HEK293 (cell line): ENCODE measurements at regions not wholly inside any gene's neighbourhood (a gene's known extent, or its start where the extent isn't known, plus 50 kb on each side); places are given as distances from the start of the nearest gene placed in this dataset.

Source experiments
- CTCF ChIP-seq: fragments of 450-650 bp; formaldehyde crosslinking; IDR thresholded peaks from 2 replicates; pipeline ENCODE4 v1.5.1; 2016; ENCODE audit warnings: missing biosample characterization, missing genetic modification characterization
- KLF16 ChIP-seq: fragments of 450-650 bp; formaldehyde crosslinking; IDR thresholded peaks from 2 replicates; pipeline ENCODE4 v1.5.1; 2017; ENCODE audit warnings: missing biosample characterization, missing genetic modification characterization
- REST ChIP-seq: fragments of 450-650 bp; formaldehyde crosslinking; IDR thresholded peaks from 2 replicates; pipeline ENCODE4 v1.5.1; 2016; ENCODE audit warnings: missing biosample characterization, missing genetic modification characterization
- ZBTB1 ChIP-seq: fragments of 450-650 bp; formaldehyde crosslinking; IDR thresholded peaks from 2 replicates; pipeline ENCODE4 v1.5.1; 2016; ENCODE audit warnings: missing biosample characterization, missing genetic modification characterization
- ZNF23 ChIP-seq: fragments of 450-650 bp; formaldehyde crosslinking; IDR thresholded peaks from 2 replicates; pipeline ENCODE4 v1.5.1; 2016; ENCODE audit warnings: missing biosample characterization, missing genetic modification characterization, borderline replicate concordance
- ZNF433 ChIP-seq: fragments of 450-650 bp; formaldehyde crosslinking; IDR thresholded peaks from 2 replicates; pipeline ENCODE4 v1.5.1; 2016; ENCODE audit warnings: missing biosample characterization, missing genetic modification characterization, low read depth
- ZNF560 ChIP-seq: fragments of 450-650 bp; formaldehyde crosslinking; IDR thresholded peaks from 2 replicates; pipeline ENCODE4 v1.5.1; 2017; ENCODE audit warnings: missing biosample characterization, missing genetic modification characterization, borderline replicate concordance

GRCh38 chr3:182410051-182410450, 383.3 kb upstream of the ATP11B start:
- TF ChIP-seq ZNF23 (tag by site-specific recombination): no peak
- TF ChIP-seq KLF16 (tag by site-specific recombination): no peak
- no peak for TF ChIP-seq ZNF560 (tag by site-specific recombination)
- TF ChIP-seq ZNF433 (tag by site-specific recombination): no peak
- no peak for TF ChIP-seq ZBTB1
- TF ChIP-seq REST: no peak
- TF ChIP-seq CTCF: no peak
